Mesenchymal stem cell (in vitro differentiated cells and primary cell): ENCODE measurements at regions not wholly inside any gene's neighbourhood (a gene's known extent, or its start where the extent isn't known, plus 50 kb on each side); places are given as distances from the start of the nearest gene placed in this dataset.

Experiments used
- DNase-seq: peaks from one replicate; pipeline ENCODE4 v3.0.0-alpha.2; 2013
- H2AFZ ChIP-seq: one replicate; pipeline ENCODE4 v1.6.1; 2013; ENCODE audit warnings: low read depth, mild to moderate bottlenecking, control low read depth, inconsistent platforms, low read length, moderate library complexity
- H2AK5ac ChIP-seq: 2 replicates; pipeline ENCODE4 v1.6.1; 2013; ENCODE audit warnings: low read length, moderate library complexity, mild to moderate bottlenecking, inconsistent platforms; ENCODE audit not compliant: severe bottlenecking
- H2BK120ac ChIP-seq: one replicate; pipeline ENCODE4 v1.6.1; 2013; ENCODE audit warnings: low read depth, mild to moderate bottlenecking, inconsistent platforms, low read length, moderate library complexity
- H2BK12ac ChIP-seq, 2 experiments: one replicate each; pipeline ENCODE4 v1.6.1; 2013; ENCODE audit warnings: inconsistent platforms in 2 of 2, low read length in 2 of 2, mild to moderate bottlenecking in 2 of 2, moderate library complexity in 2 of 2, control low read depth in 1 of 2
- H2BK15ac ChIP-seq: one replicate; pipeline ENCODE4 v1.6.1; 2013; ENCODE audit warnings: mild to moderate bottlenecking, low read depth, inconsistent platforms; ENCODE audit not compliant: poor library complexity, severe bottlenecking
- H2BK5ac ChIP-seq: 2 replicates; pipeline ENCODE4 v1.6.1; 2013; ENCODE audit warnings: low read depth, mild to moderate bottlenecking, low read length, control low read depth, inconsistent platforms; ENCODE audit not compliant: poor library complexity, severe bottlenecking
- H3K14ac ChIP-seq, 2 experiments: one replicate each; pipeline ENCODE4 v1.6.1; 2013; ENCODE audit warnings: inconsistent platforms in 2 of 2, low read length in 2 of 2, control low read depth in 1 of 2, mild to moderate bottlenecking in 1 of 2, moderate library complexity in 1 of 2
- H3K18ac ChIP-seq, 2 experiments: one replicate each; pipeline ENCODE4 v1.6.1; 2013; ENCODE audit warnings: inconsistent platforms in 2 of 2, low read length in 2 of 2, control low read depth in 1 of 2, low read depth in 1 of 2, mild to moderate bottlenecking in 1 of 2
- H3K23ac ChIP-seq, 2 experiments: one replicate each; pipeline ENCODE4 v1.6.1; 2013; ENCODE audit warnings: inconsistent platforms in 2 of 2, low read length in 2 of 2, mild to moderate bottlenecking in 2 of 2, moderate library complexity in 2 of 2, control low read depth in 1 of 2
- H3K27ac ChIP-seq: 2 replicates; pipeline ENCODE4 v1.5.1; 2013; ENCODE audit warnings: mild to moderate bottlenecking, moderate library complexity, low read length, control low read depth, inconsistent platforms; ENCODE audit not compliant: poor library complexity, severe bottlenecking
- H3K27me3 ChIP-seq, 2 experiments: 2 replicates each; pipeline versions ENCODE4 v1.6.1 to v1.7.0; 2013; ENCODE audit warnings: low read length in 2 of 2, mild to moderate bottlenecking in 2 of 2, moderate library complexity in 2 of 2, control low read depth in 1 of 2, inconsistent platforms in 1 of 2; ENCODE audit not compliant: control insufficient read depth in 1 of 2, insufficient read depth in 1 of 2
- H3K36me3 ChIP-seq, 2 experiments: 2 replicates each; pipeline versions ENCODE4 v1.6.1 to v1.7.0; 2013; ENCODE audit warnings: low read length in 2 of 2, control low read depth in 1 of 2, inconsistent platforms in 1 of 2, low read depth in 1 of 2, mild to moderate bottlenecking in 1 of 2; ENCODE audit not compliant: insufficient read depth in 2 of 2, control insufficient read depth in 1 of 2
- H3K4ac ChIP-seq, 2 experiments: one replicate each; pipeline ENCODE4 v1.6.1; 2013; ENCODE audit warnings: inconsistent platforms in 2 of 2, low read length in 2 of 2, mild to moderate bottlenecking in 2 of 2, moderate library complexity in 2 of 2, control low read depth in 1 of 2, low read depth in 1 of 2
- H3K4me1 ChIP-seq: 2 replicates; pipeline ENCODE4 v1.6.1; 2013; ENCODE audit warnings: low read depth, low read length, control low read depth; ENCODE audit not compliant: control insufficient read depth, insufficient read depth
- H3K4me2 ChIP-seq: 2 replicates; pipeline ENCODE4 v1.6.1; 2013; ENCODE audit warnings: low read length, mild to moderate bottlenecking, inconsistent platforms; ENCODE audit not compliant: poor library complexity, severe bottlenecking
- H3K4me3 ChIP-seq, 2 experiments: 2 replicates each; pipeline versions ENCODE4 v1.5.1 to v1.7.0; 2013; ENCODE audit warnings: low read length in 2 of 2, mild to moderate bottlenecking in 2 of 2, control low read depth in 1 of 2, low read depth in 1 of 2; ENCODE audit not compliant: insufficient read depth in 1 of 2
- H3K79me1 ChIP-seq: replicated peaks from 2 replicates; pipeline ENCODE4 v1.6.1; 2013; ENCODE audit warnings: mild to moderate bottlenecking, control low read depth, low read length, inconsistent platforms; ENCODE audit not compliant: poor library complexity, severe bottlenecking
- H3K9ac ChIP-seq: 2 replicates; pipeline ENCODE4 v1.7.0; 2013; ENCODE audit warnings: mild to moderate bottlenecking, low read length, moderate library complexity
- H3K9me3 ChIP-seq: 2 replicates; pipeline ENCODE4 v1.7.0; 2013; ENCODE audit warnings: mild to moderate bottlenecking, low read length; ENCODE audit not compliant: control insufficient read depth
- H4K8ac ChIP-seq: one replicate; pipeline ENCODE4 v1.6.1; 2013; ENCODE audit warnings: inconsistent platforms, mild to moderate bottlenecking, low read length, moderate library complexity
- H4K91ac ChIP-seq: one replicate; pipeline ENCODE4 v1.6.1; 2013; ENCODE audit warnings: mild to moderate bottlenecking, low read length, inconsistent platforms
- WGBS: methylation state at CpG from one replicate; pipeline ENCODE4 v1.1.7; 2013; ENCODE audit warnings: mixed read lengths; 5-methylcytosine and 5-hydroxymethylcytosine counted together

- Histone ChIP-seq H4K91ac (no peak overlapping the region), H2BK12ac (no peak overlapping the region), H3K9ac (no peak overlapping the region), H3K23ac (no peak overlapping the region), H2AK5ac (no peak overlapping the region), H3K14ac (no peak overlapping the region), H4K8ac (no peak overlapping the region), H2BK15ac (no peak overlapping the region), H2BK120ac (no peak overlapping the region), H3K36me3 (no peaks in the 10 kb centered on the region), H3K4me3 (no peak overlapping the region), H3K9me3 (no peaks in the 10 kb centered on the region), H3K79me1 (no peaks in the 10 kb centered on the region), H3K27ac (no peak overlapping the region), H2BK5ac (no peak overlapping the region), H3K4ac (no peak overlapping the region), H3K4me2 (no peak overlapping the region), H3K18ac (no peak overlapping the region), H3K27me3 (no peaks in the 10 kb centered on the region), H3K4me1 (no peaks in the 10 kb centered on the region), H2AFZ (no peak overlapping the region)
- DNase-seq: no peak
- WGBS: 88% methylated on average over 4 of the region's 4 CpGs
Observed at GRCh38 chr1:213884942-213885341, 102.8 kb upstream of the PROX1 start.

GRCh38 chr1:213887842-213888241 is 99.9 kb upstream of the PROX1 start:
- no peak overlapping the region for H3K4me3 ChIP-seq
- H3K9me3 ChIP-seq: no peaks in the 10 kb centered on the region
- H4K8ac ChIP-seq: no peak overlapping the region
- no peak overlapping the region for H2BK15ac ChIP-seq
- H2AFZ ChIP-seq: no peak overlapping the region
- H3K79me1 ChIP-seq: no peaks in the 10 kb centered on the region
- no peak overlapping the region for H3K23ac ChIP-seq
- no peak for DNase-seq
- no peak overlapping the region for H3K14ac ChIP-seq
- no peak overlapping the region for H3K9ac ChIP-seq
- no peak overlapping the region for H4K91ac ChIP-seq
- 100% methylated on average over 1 of the region's 1 CpG for WGBS
- no peaks in the 10 kb centered on the region for H3K36me3 ChIP-seq
- H2BK120ac ChIP-seq: no peak overlapping the region
- no peak overlapping the region for H3K4me2 ChIP-seq
- H3K27me3 ChIP-seq: no peaks in the 10 kb centered on the region
- H2BK5ac ChIP-seq: no peak overlapping the region
- no peak overlapping the region for H3K18ac ChIP-seq
- no peak overlapping the region for H3K4ac ChIP-seq
- H2AK5ac ChIP-seq: no peak overlapping the region
- H3K4me1 ChIP-seq: no peaks in the 10 kb centered on the region
- no peak overlapping the region for H3K27ac ChIP-seq
- H2BK12ac ChIP-seq: no peak overlapping the region

- 79% methylated on average over 6 of the region's 6 CpGs for WGBS
Observed at GRCh38 chr1:213891989-213892902, 95.5 kb upstream of the PROX1 start.

GRCh38 chr1:213898684-213899083 is 89.1 kb upstream of the PROX1 start:
- no peak overlapping the region for H2BK120ac ChIP-seq
- H2AFZ ChIP-seq: no peak overlapping the region
- H3K23ac ChIP-seq: no peak overlapping the region
- H2BK15ac ChIP-seq: no peak overlapping the region
- H3K4me2 ChIP-seq: no peak overlapping the region
- no peak overlapping the region for H3K4ac ChIP-seq
- no peak overlapping the region for H3K14ac ChIP-seq
- no peak overlapping the region for H3K27ac ChIP-seq
- no peak overlapping the region for H3K18ac ChIP-seq
- H2BK12ac ChIP-seq: no peak overlapping the region
- H2AK5ac ChIP-seq: no peak overlapping the region
- H4K91ac ChIP-seq: no peak overlapping the region
- no peak overlapping the region for H3K4me3 ChIP-seq
- no peak overlapping the region for H3K9ac ChIP-seq
- DNase-seq: no peak
- no peak overlapping the region for H2BK5ac ChIP-seq
- H3K79me1 ChIP-seq: no peaks in the 10 kb centered on the region
- H3K27me3 ChIP-seq: no peaks in the 10 kb centered on the region
- no CpG with 5 or more reads among the region's 4 CpGs for WGBS
- no peaks in the 10 kb centered on the region for H3K36me3 ChIP-seq
- no peaks in the 10 kb centered on the region for H3K9me3 ChIP-seq
- H3K4me1 ChIP-seq: no peaks in the 10 kb centered on the region
- H4K8ac ChIP-seq: no peak overlapping the region

More at GRCh38 chr1:213891989-213892902, 95.5 kb upstream of the PROX1 start:
- Histone ChIP-seq H3K36me3 (no peaks in the 10 kb centered on the region), H3K4ac (no peak overlapping the region), H3K18ac (no peak overlapping the region), H2AFZ (no peak overlapping the region), H3K9ac (no peak overlapping the region), H2BK120ac (no peak overlapping the region), H3K4me1 (no peaks in the 10 kb centered on the region), H3K27me3 (no peaks in the 10 kb centered on the region), H2BK12ac (no peak overlapping the region), H2BK5ac (no peak overlapping the region), H3K4me3 (no peak overlapping the region), H4K8ac (no peak overlapping the region), H3K23ac (no peak overlapping the region), H3K14ac (no peak overlapping the region), H3K9me3 (no peaks in the 10 kb centered on the region), H4K91ac (no peak overlapping the region), H3K4me2 (no peak overlapping the region), H2AK5ac (no peak overlapping the region), H2BK15ac (no peak overlapping the region), H3K79me1 (no peaks in the 10 kb centered on the region), H3K27ac (no peak overlapping the region)
- DNase-seq: no peak
